Loucy (cell line): ENCODE measurements at regions not wholly inside any gene's neighbourhood (a gene's known extent, or its start where the extent isn't known, plus 50 kb on each side); places are given as distances from the start of the nearest gene placed in this dataset.

Source experiments
- CTCF ChIP-seq: fragments of 200-600 bp; sonication (generic); conservative IDR thresholded peaks from 2 replicates; pipeline ENCODE4 v1.5.1; 2014; ENCODE audit warnings: mild to moderate bottlenecking, antibody characterized with exemption, low read length
- EZH2phosphoT487 ChIP-seq: fragments of 200-600 bp; IDR thresholded peaks from 2 replicates; pipeline ENCODE4 v1.6.1; 2018; ENCODE audit warnings: antibody characterized with exemption, mild to moderate bottlenecking, moderate library complexity, borderline replicate concordance

- TF ChIP-seq CTCF (no peak), EZH2phosphoT487 (no peak)
Observed at GRCh38 chr1:226486161-226486560, 62.4 kb upstream of the STUM start.
